ENCODE measurements at regions not wholly inside any gene's neighbourhood (a gene's known extent, or its start where the extent isn't known, plus 50 kb on each side); places are given as distances from the start of the nearest gene placed in this dataset.

DNA sequence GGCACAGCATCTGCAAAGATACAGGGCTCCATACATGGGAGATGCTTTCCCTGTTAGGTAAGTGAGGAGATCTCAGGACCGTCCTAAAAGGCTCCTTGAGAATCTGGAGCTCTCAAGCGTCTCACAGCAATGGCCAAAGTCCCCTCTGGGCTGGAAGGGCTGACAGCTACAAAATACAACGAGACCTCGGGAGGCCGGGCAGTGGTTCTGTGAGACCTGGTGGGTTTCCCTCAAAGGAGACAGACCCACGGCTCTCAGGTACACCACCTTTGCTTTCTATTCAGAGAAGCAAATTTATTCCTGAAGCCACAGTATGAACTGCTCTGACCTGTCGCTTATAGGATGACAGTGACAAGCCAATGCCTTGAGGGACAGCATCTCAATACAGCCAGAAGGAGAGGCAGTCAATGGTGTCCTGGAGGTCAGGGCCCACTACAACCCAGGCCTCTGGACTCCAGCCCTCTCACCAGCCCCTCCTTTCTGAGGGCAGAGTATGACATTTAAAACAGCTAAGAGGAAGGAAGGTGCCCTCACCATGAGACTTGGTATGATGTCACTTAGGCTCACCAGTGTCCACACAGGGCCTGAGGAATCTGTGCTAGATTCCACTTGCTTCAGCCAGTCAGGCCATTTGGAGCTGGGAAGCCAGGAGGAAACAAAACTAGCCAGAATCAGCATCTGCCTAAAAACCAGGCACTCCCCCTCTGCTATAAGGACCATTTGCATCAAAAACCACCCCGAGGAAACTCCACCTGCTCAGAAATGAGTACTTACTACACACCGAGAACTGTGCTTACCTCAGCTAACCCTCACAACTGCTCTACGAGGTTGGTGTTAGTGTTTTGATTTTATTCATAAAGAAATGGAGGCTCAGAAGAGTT lies 86.5 kb upstream of the FSTL4 start:
- TF ChIP-seq CTCF (IDR thresholded peaks at IDR 0.05) (no peak), POLR2AphosphoS5 (IDR thresholded peaks at IDR 0.05) (no peak)

All from prostate gland (tissue), 2 donors.